NCI-H128 (cell line): ENCODE measurements at regions not wholly inside any gene's neighbourhood (a gene's known extent, or its start where the extent isn't known, plus 50 kb on each side); places are given as distances from the start of the nearest gene placed in this dataset.

Source experiments
- DNase-seq: peaks from one replicate; lab custom pipeline; 2025; ENCODE audit not compliant: unreplicated experiment; lab: John Stamatoyannopoulos, UW

GRCh38 chr20:22506827-22507226 lies 77.5 kb downstream of the FOXA2 start:
- no peak for DNase-seq

DNA sequence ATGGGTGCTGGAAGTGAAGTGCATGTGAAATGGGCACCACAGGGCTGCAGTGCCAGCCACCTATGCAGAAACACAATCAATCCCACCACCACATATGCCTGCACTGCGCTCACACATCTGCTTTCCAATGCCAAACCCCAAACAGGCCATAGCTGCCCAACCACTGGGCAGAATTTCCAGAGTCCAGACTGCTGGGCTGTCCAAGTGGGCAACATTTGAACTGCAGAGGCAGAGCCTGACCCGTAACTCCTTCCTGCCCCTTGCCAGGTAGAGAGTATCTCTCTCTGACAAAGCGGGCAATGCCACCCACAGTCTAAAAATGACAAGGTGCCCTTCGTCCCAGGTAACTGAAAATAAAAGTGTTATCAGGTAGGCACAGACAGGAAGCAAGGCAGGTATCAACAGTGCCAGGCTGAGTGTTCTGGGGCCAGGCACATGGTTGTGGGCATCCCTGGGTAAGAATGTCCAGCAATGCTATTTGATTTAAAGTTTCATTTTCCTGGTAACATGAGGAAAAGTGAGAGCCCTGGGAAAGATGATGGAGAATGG lies 79.5 kb downstream of the FOXA2 start:
- DNase-seq: no peak

GRCh38 chr20:22503577-22503976 lies 80.8 kb downstream of the FOXA2 start:
- no peak for DNase-seq

GRCh38 chr20:22502731-22503191 lies 81.6 kb downstream of the FOXA2 start:
- no peak for DNase-seq

- DNase-seq: no peak
These were observed 82.6 kb downstream of the FOXA2 start for GRCh38 chr20:22501566-22502344.

GRCh38 chr20:22501034-22501433 lies 83.3 kb downstream of the FOXA2 start:
- no peak for DNase-seq

DNA sequence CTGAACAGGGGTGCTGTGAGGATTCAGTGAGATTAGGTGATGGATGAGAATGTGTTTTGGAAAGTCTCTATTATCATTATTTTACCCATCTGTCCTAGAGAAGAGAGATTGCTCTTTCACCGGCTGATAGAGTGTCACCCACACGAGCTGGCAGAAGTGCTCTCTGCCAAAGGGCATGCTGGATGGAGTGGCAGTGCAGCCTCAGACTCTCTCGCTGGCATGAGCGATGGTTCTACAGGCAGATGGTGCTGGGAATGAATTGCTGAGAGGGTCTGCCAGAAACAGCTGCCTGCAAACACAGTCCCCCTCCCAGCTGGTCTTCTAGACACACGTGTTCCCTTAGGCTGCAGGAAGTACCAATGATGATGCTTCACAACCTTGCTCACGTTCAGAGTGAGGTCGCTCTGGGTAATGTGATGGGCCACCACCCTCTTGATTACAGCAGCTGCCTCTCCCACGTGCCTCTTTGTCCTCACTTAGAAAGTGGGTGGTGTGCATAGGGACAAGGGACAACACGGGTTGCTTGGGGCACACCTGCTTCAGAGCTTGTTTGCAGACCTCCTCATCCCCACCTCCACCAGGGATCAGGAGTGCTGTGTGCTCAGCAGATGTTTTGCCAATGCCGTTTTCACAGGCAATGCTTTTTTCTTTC lies 84.7 kb downstream of the FOXA2 start:
- peak; percentile 51 for DNase-seq

GRCh38 chr20:22496817-22497216 lies 87.6 kb downstream of the FOXA2 start:
- DNase-seq: no peak

GRCh38 chr20:22495789-22496188 lies 88.6 kb downstream of the FOXA2 start:
- no peak for DNase-seq

- no peak for DNase-seq
These were observed 89.2 kb downstream of the FOXA2 start for GRCh38 chr20:22495172-22495571.

DNA sequence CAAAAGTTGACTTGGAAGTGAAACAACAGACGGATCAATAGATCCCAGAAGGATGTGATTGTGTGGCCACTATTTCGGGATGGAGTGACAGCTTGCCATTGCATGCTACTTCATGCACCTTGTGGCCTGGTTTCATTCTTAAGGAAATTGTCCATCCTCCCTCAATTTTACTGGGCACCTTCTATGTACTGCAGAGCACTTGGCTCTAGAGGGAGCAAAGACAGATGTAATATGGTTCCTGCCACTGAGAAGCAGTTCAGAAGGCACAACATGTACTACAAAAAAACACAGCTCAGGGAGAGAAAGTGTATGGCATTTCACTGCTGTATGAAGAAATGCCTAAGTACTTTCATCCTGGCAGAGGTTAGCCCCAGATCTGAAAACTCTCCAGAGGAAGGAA lies 91.9 kb downstream of the FOXA2 start:
- DNase-seq: no peak

DNA sequence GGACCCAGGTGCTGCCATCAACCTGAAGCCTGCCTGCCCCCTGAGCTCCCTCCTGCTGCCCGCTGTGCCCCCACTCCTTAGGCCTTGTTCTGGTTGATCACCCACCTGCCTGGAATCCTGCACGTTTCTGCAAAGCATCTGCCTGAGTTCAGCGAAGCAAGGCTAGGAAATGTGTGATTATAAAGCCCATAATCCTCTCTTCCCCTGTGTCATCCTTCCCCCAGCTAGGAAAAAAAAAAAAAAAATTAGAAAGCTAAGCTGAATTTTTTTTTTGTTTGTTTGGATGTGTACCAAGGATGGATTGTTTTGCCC lies 93.2 kb downstream of the FOXA2 start:
- DNase-seq: no peak

DNA sequence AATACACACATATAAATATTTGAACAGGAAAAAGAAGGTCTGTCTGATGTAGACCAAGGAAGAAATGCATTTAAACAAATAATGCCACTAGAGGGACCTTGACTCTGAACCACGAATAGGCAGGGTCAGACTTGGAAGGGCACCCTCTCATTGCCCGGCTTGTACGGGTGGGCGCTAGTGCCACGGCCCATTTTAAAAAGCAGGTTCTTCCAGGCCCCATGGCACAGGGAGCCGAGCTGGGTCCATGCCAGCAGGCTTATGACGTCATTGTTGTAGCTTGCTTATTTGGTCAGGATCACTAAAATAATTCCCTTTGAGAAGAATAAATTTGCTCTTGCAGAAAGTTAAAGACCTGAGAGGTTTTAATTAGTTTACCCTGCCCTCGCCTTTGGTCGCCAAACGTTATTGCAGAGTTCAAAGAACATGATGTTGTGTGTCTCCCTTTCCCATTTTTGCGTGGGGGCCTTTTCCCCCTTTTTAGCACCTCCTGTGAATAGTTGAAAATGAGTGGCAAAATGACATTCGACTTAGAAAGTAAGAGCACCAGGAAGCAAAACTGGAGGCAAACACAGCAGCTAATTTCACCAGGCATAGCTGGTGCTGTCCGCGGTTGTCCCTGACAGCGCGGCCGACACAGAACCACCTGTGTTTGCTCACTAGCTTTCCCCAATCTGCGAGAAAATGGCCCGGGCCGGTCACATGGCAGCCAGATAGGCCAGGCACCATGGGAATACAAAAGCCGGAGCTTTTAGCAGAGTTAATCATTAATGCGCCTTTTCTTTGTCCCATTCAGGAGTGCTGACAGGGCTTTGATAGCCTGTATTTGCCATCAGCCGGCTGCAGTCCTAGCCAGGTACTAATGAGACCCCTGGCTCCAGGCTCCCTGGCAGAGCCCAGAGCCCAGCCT lies 93.8 kb downstream of the FOXA2 start:
- peak; percentile 27 for DNase-seq

DNA sequence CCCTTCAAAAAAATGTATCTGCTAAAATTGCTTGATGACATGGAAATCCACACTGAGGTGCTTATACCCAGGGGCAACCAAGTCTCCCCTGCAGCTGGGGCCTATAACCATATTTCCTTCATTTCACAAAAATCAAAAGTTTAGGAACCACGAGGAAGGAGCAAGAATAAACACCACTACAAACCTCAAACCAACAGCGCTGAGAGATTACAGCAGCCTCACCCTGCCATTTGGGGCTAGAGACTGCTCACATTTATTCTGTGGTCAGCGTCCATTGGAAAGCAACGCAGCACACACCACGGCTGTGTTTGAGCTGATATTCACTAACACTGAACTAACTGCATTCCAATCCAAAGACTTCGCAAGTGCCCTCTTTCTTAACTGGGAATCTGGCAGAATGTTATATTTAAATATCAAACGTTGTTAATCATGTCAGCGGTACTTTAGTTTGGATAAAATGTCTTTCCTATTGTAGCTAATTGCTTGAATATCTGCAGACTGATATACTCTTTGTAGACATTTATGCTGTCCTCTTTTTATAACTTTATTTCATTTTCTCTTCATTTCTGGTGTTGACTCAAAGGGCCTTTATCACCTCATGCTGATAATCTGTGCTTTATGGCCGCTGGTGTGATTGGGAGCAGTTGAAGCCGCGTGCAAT lies 94.6 kb downstream of the FOXA2 start:
- no peak for DNase-seq

DNA sequence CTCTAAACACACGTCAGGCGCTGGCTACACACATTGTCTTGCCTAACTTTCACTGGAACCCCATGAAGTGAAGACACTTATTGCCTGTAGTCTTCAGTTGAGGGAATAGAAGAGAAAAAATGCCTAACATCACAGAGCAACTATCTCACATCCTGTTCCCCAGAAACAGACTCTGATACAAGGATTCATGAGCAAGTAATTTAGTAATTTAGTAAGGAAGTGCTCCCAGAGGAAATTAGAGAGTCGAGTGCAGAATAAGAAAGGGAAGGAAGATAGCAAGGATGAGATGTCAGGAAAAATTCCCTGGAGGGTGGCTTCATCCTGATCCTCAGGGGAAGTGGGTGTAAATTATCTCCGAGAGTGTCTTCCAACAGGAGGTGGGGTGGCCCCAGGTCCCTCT lies 104.0 kb downstream of the FOXA2 start:
- no peak for DNase-seq

DNA sequence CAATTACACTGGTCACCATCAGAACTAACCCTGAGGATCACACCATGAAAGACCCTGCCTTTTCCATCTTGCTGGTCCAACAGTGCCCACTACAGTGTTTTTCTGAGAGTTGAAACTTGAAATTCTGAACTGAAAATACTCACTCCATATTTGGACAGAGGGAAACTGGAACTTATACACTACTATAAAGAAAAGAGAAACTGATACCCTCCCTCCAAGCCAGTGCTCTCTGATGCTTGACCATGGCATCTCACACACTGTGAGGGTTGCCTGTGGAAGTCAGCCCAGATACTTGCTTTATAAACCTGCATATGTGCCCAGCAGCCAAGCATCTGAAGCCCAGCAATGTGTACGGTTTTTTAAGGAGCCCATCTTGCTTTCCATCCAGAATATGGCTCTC lies 108.7 kb downstream of the FOXA2 start:
- no peak for DNase-seq

DNA sequence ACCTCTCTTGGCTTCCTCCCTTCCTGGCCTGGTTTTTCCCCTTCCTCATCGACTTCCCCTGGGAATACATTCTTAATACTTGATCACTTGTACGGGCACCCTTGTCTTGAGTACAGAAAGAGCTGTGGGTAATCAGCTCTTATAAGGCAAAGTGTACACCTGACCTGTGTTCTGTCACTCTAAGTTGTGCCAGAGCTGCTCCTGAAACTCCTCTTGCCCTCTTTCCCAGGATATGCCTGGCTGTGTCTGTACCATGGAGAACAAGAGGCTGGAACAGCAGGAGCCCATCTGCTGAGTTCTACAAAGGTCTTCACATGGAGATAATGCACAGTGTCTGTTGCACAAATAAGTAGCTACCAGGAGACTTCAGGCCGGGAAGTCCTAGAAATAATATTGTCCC lies 110.1 kb downstream of the FOXA2 start:
- no peak for DNase-seq

GRCh38 chr20:22473293-22473692 lies 111.1 kb downstream of the FOXA2 start:
- DNase-seq: no peak

- DNase-seq: no peak
These were observed 111.8 kb downstream of the FOXA2 start for GRCh38 chr20:22472447-22473100.

GRCh38 chr20:22471156-22471836 lies 113.1 kb downstream of the FOXA2 start:
- DNase-seq: no peak
